GM23338 (cell line): ENCODE measurements at regions not wholly inside any gene's neighbourhood (a gene's known extent, or its start where the extent isn't known, plus 50 kb on each side); places are given as distances from the start of the nearest gene placed in this dataset.

ENCODE experiments used
- ATAC-seq: fragments of 200-7000 bp; cut with Tn5 transposase; 3 replicates; pipeline ENCODE4 v1.9.1; 2020
- DNase-seq: peaks from one replicate; pipeline ENCODE4 v3.0.0-alpha.2; 2015; ENCODE audit warnings: low spot score
- H2AFZ ChIP-seq: fragments of 200-600 bp; sonication (generic); 2 replicates; pipeline ENCODE4 v1.8.0; 2016; ENCODE audit warnings: antibody characterized with exemption, mild to moderate bottlenecking, moderate library complexity
- H3F3A ChIP-seq: fragments of 200-600 bp; sonication (generic); replicated peaks from 2 replicates; pipeline ENCODE4 v1.8.0; 2017; ENCODE audit warnings: antibody characterized with exemption, mixed run types, low read depth
- H3K27ac ChIP-seq: fragments of 200-600 bp; sonication (generic); 2 replicates; pipeline ENCODE4 v1.6.1; 2016; ENCODE audit warnings: low read depth
- H3K27me3 ChIP-seq: fragments of 200-600 bp; sonication (generic); 2 replicates; pipeline ENCODE4 v1.8.0; 2016; ENCODE audit warnings: mild to moderate bottlenecking, mixed run types, moderate library complexity; ENCODE audit not compliant: insufficient read depth
- H3K36me3 ChIP-seq: fragments of 200-600 bp; sonication (generic); 2 replicates; pipeline ENCODE4 v1.8.0; 2016; ENCODE audit warnings: mild to moderate bottlenecking; ENCODE audit not compliant: insufficient read depth
- H3K4me1 ChIP-seq: fragments of 200-600 bp; sonication (generic); 2 replicates; pipeline ENCODE4 v1.8.0; 2016; ENCODE audit warnings: mild to moderate bottlenecking, moderate library complexity; ENCODE audit not compliant: insufficient read depth
- H3K4me2 ChIP-seq: fragments of 200-600 bp; sonication (generic); 2 replicates; pipeline ENCODE4 v1.7.1; 2017; ENCODE audit warnings: mixed run types
- H3K4me3 ChIP-seq: fragments of 200-600 bp; sonication (generic); 2 replicates; pipeline ENCODE4 v1.6.1; 2016; ENCODE audit warnings: mixed run types
- H3K79me2 ChIP-seq: fragments of 200-600 bp; sonication (generic); replicated peaks from 2 replicates; pipeline ENCODE4 v1.8.0; 2017; ENCODE audit warnings: mild to moderate bottlenecking; ENCODE audit not compliant: insufficient read depth
- H3K9me2 ChIP-seq: fragments of 200-600 bp; sonication (generic); 2 replicates; pipeline ENCODE4 v1.8.0; 2017; ENCODE audit not compliant: insufficient read depth
- H4K20me1 ChIP-seq: fragments of 200-600 bp; sonication (generic); replicated peaks from 2 replicates; pipeline ENCODE4 v1.8.0; 2017; ENCODE audit warnings: mild to moderate bottlenecking; ENCODE audit not compliant: insufficient read depth
- H3K27ac Mint-ChIP-seq: 2 replicates; pipeline ENCODE4 v1.8.0; 2020; ENCODE audit warnings: inconsistent platforms, mild to moderate bottlenecking, moderate library complexity, mixed read lengths
- H3K27me3 Mint-ChIP-seq: 3 replicates; pipeline ENCODE4 v1.8.0; 2022; ENCODE audit warnings: low read depth, mild to moderate bottlenecking, moderate library complexity, mixed read lengths, inconsistent platforms; ENCODE audit not compliant: insufficient read depth, poor library complexity
- H3K36me3 Mint-ChIP-seq: 3 replicates; pipeline ENCODE4 v1.8.0; 2021; ENCODE audit warnings: low read depth, mild to moderate bottlenecking, inconsistent platforms, moderate library complexity, mixed read lengths
- H3K4me1 Mint-ChIP-seq: 3 replicates; pipeline ENCODE4 v1.8.0; 2020; ENCODE audit warnings: mild to moderate bottlenecking, inconsistent platforms, mixed read lengths
- H3K4me3 Mint-ChIP-seq: 3 replicates; pipeline ENCODE4 v1.8.0; 2021; ENCODE audit warnings: moderate library complexity, mild to moderate bottlenecking, inconsistent platforms, mixed read lengths
- H3K9me3 Mint-ChIP-seq: 3 replicates; pipeline ENCODE4 v1.8.0; 2020; ENCODE audit warnings: moderate library complexity, mild to moderate bottlenecking, inconsistent platforms, mixed read lengths
- CREB1 ChIP-seq: fragments of 250-450 bp; sonication (Bioruptor Pico); IDR thresholded peaks from 2 replicates; pipeline ENCODE4 v1.5.0; 2020; ENCODE audit warnings: low read depth, mild to moderate bottlenecking, moderate library complexity
- EZH2 ChIP-seq: fragments of 200-600 bp; sonication (generic); IDR thresholded peaks from one replicate; pipeline ENCODE4 v1.8.0; 2017; ENCODE audit warnings: antibody characterized with exemption, mild to moderate bottlenecking, low read depth; ENCODE audit not compliant: unreplicated experiment
- EZH2phosphoT487 ChIP-seq: fragments of 200-600 bp; sonication (generic); IDR thresholded peaks from one replicate; pipeline ENCODE4 v1.8.1; 2018; ENCODE audit warnings: antibody characterized with exemption; ENCODE audit not compliant: unreplicated experiment
- JUNB ChIP-seq: IDR thresholded peaks from one replicate; pipeline ENCODE4 v1.6.1; 2016; ENCODE audit warnings: antibody characterized with exemption; ENCODE audit not compliant: unreplicated experiment
- NANOG ChIP-seq: IDR thresholded peaks from 2 replicates; pipeline ENCODE4 v1.6.1; 2016; ENCODE audit warnings: antibody characterized with exemption, borderline replicate concordance
- POLR2AphosphoS5 ChIP-seq: IDR thresholded peaks from 2 replicates; pipeline ENCODE4 v1.6.1; 2016; ENCODE audit warnings: antibody characterized with exemption, low read depth
- STAT1 ChIP-seq: IDR thresholded peaks from one replicate; pipeline ENCODE4 v1.6.1; 2016; ENCODE audit warnings: antibody characterized with exemption; ENCODE audit not compliant: unreplicated experiment
- ZNF114 ChIP-seq: fragments of 250-450 bp; sonication (Bioruptor Pico); IDR thresholded peaks from 2 replicates; pipeline ENCODE4 v1.5.0; 2020; ENCODE audit warnings: mild to moderate bottlenecking, moderate library complexity
- ZNF331 ChIP-seq: fragments of 250-450 bp; sonication (Bioruptor Pico); IDR thresholded peaks from 2 replicates; pipeline ENCODE4 v1.5.0; 2020; ENCODE audit warnings: low read depth, mild to moderate bottlenecking, moderate library complexity
- TF ChIP-seq, protein P1 (sequence below): fragments of 250-450 bp; sonication (Bioruptor Pico); IDR thresholded peaks from 2 replicates; pipeline ENCODE4 v1.5.0; 2020; ENCODE audit warnings: mild to moderate bottlenecking, moderate library complexity
- TF ChIP-seq, protein P2 (sequence below), 2 experiments: fragments of 200-600 bp in 1 of 2; sonication (generic) in 1 of 2; conservative IDR thresholded peaks; 2 replicates each; pipeline versions ENCODE4 v1.5.1 to v1.6.1; 2016 to 2017; ENCODE audit warnings: antibody characterized with exemption in 2 of 2, low read depth in 2 of 2, mild to moderate bottlenecking in 2 of 2, moderate library complexity in 1 of 2
- TF ChIP-seq, protein P3 (sequence below): IDR thresholded peaks from one replicate; pipeline ENCODE4 v1.6.1; 2018; ENCODE audit warnings: antibody characterized with exemption; ENCODE audit not compliant: unreplicated experiment
- TF ChIP-seq, protein P4 (sequence below): IDR thresholded peaks from 2 replicates; pipeline ENCODE4 v1.6.1; 2016; ENCODE audit warnings: antibody characterized with exemption

DNA sequence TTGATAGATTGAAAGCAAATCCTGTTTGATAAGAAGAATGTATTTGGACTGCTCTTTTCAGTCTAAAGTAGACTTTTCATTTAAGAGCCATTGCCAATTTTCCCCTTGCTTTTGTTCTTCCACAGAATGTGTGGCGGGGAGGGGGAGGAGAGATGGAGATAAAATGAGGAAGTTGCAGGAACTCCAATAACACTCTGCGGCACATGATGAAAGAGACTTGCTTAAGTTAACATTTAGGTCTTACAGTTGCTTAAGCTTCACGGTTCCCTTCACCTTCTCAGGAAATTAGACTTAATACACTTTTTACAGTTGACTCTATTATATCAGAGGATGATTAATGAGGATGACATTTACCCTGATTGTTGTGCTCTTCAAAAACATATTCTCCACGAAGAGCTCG, 537.3 kb downstream of the TMTC2 start:
- H2AFZ ChIP-seq, result peak overlapping the region; percentile 44; the same call in 1 of the 2 replicates
- peaks cover 7% of the 10 kb centered on the region; the same call in 2 of the 3 replicates for H3K9me3 Mint-ChIP-seq
- no peaks in the 10 kb centered on the region for H3K27me3 ChIP-seq
- H3K36me3 Mint-ChIP-seq, result no peaks in the 10 kb centered on the region
- no peak for TF ChIP-seq ZNF331 (CRISPR knock-in tag)
- TF ChIP-seq JUNB, result no peak
- no peak for TF ChIP-seq EZH2phosphoT487
- no peak for TF ChIP-seq STAT1
- TF ChIP-seq, protein P1, sequence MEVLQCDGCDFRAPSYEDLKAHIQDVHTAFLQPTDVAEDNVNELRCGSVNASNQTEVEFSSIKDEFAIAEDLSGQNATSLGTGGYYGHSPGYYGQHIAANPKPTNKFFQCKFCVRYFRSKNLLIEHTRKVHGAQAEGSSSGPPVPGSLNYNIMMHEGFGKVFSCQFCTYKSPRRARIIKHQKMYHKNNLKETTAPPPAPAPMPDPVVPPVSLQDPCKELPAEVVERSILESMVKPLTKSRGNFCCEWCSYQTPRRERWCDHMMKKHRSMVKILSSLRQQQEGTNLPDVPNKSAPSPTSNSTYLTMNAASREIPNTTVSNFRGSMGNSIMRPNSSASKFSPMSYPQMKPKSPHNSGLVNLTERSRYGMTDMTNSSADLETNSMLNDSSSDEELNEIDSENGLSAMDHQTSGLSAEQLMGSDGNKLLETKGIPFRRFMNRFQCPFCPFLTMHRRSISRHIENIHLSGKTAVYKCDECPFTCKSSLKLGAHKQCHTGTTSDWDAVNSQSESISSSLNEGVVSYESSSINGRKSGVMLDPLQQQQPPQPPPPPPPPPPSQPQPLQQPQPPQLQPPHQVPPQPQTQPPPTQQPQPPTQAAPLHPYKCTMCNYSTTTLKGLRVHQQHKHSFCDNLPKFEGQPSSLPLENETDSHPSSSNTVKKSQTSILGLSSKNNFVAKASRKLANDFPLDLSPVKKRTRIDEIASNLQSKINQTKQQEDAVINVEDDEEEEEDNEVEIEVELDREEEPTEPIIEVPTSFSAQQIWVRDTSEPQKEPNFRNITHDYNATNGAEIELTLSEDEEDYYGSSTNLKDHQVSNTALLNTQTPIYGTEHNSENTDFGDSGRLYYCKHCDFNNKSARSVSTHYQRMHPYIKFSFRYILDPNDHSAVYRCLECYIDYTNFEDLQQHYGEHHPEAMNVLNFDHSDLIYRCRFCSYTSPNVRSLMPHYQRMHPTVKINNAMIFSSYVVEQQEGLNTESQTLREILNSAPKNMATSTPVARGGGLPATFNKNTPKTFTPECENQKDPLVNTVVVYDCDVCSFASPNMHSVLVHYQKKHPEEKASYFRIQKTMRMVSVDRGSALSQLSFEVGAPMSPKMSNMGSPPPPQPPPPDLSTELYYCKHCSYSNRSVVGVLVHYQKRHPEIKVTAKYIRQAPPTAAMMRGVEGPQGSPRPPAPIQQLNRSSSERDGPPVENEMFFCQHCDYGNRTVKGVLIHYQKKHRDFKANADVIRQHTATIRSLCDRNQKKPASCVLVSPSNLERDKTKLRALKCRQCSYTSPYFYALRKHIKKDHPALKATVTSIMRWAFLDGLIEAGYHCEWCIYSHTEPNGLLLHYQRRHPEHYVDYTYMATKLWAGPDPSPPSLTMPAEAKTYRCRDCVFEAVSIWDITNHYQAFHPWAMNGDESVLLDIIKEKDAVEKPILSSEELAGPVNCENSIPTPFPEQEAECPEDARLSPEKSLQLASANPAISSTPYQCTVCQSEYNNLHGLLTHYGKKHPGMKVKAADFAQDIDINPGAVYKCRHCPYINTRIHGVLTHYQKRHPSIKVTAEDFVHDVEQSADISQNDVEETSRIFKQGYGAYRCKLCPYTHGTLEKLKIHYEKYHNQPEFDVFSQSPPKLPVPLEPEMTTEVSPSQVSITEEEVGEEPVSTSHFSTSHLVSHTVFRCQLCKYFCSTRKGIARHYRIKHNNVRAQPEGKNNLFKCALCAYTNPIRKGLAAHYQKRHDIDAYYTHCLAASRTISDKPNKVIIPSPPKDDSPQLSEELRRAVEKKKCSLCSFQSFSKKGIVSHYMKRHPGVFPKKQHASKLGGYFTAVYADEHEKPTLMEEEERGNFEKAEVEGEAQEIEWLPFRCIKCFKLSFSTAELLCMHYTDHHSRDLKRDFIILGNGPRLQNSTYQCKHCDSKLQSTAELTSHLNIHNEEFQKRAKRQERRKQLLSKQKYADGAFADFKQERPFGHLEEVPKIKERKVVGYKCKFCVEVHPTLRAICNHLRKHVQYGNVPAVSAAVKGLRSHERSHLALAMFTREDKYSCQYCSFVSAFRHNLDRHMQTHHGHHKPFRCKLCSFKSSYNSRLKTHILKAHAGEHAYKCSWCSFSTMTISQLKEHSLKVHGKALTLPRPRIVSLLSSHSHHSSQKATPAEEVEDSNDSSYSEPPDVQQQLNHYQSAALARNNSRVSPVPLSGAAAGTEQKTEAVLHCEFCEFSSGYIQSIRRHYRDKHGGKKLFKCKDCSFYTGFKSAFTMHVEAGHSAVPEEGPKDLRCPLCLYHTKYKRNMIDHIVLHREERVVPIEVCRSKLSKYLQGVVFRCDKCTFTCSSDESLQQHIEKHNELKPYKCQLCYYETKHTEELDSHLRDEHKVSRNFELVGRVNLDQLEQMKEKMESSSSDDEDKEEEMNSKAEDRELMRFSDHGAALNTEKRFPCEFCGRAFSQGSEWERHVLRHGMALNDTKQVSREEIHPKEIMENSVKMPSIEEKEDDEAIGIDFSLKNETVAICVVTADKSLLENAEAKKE, result no peak
- no peak for TF ChIP-seq CREB1
- TF ChIP-seq, protein P2, sequence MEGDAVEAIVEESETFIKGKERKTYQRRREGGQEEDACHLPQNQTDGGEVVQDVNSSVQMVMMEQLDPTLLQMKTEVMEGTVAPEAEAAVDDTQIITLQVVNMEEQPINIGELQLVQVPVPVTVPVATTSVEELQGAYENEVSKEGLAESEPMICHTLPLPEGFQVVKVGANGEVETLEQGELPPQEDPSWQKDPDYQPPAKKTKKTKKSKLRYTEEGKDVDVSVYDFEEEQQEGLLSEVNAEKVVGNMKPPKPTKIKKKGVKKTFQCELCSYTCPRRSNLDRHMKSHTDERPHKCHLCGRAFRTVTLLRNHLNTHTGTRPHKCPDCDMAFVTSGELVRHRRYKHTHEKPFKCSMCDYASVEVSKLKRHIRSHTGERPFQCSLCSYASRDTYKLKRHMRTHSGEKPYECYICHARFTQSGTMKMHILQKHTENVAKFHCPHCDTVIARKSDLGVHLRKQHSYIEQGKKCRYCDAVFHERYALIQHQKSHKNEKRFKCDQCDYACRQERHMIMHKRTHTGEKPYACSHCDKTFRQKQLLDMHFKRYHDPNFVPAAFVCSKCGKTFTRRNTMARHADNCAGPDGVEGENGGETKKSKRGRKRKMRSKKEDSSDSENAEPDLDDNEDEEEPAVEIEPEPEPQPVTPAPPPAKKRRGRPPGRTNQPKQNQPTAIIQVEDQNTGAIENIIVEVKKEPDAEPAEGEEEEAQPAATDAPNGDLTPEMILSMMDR (conservative IDR thresholded peaks at IDR 0.05; ENCODE audit: low read depth in 2 of 2), result no peak
- TF ChIP-seq NANOG, result no peak
- TF ChIP-seq, protein P3, sequence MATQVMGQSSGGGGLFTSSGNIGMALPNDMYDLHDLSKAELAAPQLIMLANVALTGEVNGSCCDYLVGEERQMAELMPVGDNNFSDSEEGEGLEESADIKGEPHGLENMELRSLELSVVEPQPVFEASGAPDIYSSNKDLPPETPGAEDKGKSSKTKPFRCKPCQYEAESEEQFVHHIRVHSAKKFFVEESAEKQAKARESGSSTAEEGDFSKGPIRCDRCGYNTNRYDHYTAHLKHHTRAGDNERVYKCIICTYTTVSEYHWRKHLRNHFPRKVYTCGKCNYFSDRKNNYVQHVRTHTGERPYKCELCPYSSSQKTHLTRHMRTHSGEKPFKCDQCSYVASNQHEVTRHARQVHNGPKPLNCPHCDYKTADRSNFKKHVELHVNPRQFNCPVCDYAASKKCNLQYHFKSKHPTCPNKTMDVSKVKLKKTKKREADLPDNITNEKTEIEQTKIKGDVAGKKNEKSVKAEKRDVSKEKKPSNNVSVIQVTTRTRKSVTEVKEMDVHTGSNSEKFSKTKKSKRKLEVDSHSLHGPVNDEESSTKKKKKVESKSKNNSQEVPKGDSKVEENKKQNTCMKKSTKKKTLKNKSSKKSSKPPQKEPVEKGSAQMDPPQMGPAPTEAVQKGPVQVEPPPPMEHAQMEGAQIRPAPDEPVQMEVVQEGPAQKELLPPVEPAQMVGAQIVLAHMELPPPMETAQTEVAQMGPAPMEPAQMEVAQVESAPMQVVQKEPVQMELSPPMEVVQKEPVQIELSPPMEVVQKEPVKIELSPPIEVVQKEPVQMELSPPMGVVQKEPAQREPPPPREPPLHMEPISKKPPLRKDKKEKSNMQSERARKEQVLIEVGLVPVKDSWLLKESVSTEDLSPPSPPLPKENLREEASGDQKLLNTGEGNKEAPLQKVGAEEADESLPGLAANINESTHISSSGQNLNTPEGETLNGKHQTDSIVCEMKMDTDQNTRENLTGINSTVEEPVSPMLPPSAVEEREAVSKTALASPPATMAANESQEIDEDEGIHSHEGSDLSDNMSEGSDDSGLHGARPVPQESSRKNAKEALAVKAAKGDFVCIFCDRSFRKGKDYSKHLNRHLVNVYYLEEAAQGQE, result no peak
- TF ChIP-seq ZNF114, result no peak
- TF ChIP-seq, protein P4, sequence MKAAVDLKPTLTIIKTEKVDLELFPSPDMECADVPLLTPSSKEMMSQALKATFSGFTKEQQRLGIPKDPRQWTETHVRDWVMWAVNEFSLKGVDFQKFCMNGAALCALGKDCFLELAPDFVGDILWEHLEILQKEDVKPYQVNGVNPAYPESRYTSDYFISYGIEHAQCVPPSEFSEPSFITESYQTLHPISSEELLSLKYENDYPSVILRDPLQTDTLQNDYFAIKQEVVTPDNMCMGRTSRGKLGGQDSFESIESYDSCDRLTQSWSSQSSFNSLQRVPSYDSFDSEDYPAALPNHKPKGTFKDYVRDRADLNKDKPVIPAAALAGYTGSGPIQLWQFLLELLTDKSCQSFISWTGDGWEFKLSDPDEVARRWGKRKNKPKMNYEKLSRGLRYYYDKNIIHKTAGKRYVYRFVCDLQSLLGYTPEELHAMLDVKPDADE, result no peak
- no peak for TF ChIP-seq POLR2AphosphoS5
- no peak for TF ChIP-seq EZH2
- no peak overlapping the region for H3K4me2 ChIP-seq
- H3F3A ChIP-seq, result no peaks in the 10 kb centered on the region
- ATAC-seq, result no peak
- DNase-seq, result peak; percentile 4
- no peak overlapping the region for H3K27ac ChIP-seq
- H3K4me1 ChIP-seq, result no peaks in the 10 kb centered on the region
- no peaks in the 10 kb centered on the region for H3K9me2 ChIP-seq
- peaks cover 2% of the 10 kb centered on the region for H3K27me3 Mint-ChIP-seq
- H3K36me3 ChIP-seq, result no peaks in the 10 kb centered on the region
- no peaks in the 10 kb centered on the region for H4K20me1 ChIP-seq
- H3K4me1 Mint-ChIP-seq, result no peaks in the 10 kb centered on the region; the same call in 1 of the 3 replicates
- no peaks in the 10 kb centered on the region for H3K79me2 ChIP-seq
- H3K4me3 ChIP-seq, result no peak overlapping the region
- no peak overlapping the region for H3K4me3 Mint-ChIP-seq
- no peak overlapping the region for H3K27ac Mint-ChIP-seq
